ENCODE measurements at regions not wholly inside any gene's neighbourhood (a gene's known extent, or its start where the extent isn't known, plus 50 kb on each side); places are given as distances from the start of the nearest gene placed in this dataset.

DNA sequence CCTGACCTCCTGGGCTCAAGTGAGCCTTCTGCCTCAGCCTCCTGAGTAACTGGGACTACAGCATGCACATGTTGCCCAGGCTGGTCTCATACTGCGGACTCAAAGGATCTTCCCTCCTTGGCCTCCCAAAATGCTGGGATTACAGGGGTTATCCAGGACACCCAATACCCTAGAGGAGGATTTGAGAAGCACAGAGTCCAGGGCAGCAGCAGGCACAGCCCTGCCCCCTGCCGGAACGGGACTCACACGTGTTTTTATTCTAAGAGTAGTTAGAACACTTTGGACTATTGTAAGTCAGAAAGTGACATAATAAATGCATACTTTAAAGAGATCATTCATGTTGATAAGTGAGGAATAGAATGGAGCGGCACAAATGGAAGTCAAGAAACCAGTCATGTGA is 80.2 kb downstream of the C6orf118 start:
- DNase-seq: no peak

DNA sequence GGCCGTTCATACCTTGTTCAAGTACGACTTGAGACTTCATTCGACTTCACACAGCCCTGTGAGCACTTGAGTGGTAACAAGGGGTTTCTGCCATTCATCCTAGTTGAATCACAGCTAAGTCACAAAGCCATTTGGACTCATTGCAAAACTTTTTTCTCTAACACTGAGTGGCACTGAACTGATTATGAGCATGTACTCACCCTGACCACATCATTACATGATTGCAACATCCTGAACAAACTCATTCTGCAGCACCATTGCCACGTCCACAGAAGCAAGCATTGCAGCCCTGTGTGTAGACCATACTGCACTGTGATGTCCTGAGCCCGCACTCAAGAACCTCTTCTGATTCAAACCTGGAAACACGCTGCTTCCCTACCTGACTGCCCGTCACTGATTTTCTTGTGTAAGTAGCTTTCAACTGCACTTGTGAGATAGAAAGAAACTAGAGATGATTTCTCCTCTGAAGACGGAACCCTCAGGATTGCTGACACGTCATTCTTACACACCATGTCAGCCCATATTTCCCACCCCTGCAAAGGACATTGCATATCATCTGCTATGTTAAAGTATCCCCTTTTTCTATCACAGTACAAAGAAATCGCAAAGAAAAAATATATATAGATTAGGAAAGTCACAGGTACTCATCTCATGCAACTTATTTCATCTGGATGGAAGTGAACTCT is 81.6 kb downstream of the C6orf118 start:
- no peak for DNase-seq

DNA sequence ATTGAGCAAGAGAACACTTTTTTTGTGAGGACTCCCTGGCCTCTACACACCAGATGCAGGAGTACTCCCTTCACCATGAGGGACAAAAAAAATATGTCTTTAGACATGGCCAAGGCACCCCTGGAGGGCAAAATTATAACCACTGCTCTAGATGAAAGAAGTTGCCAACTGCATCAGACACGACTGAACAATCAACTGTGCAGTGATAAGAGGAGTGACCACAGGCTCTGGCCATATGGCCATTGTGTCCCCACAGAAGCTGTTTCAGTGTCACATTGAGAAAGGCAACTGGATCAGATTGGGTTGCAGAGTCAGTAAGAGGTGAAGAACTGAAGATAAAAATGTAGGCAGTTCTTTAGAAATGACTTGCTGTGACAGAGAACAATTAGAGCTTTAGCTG is 85.7 kb downstream of the C6orf118 start:
- no peak for DNase-seq

DNA sequence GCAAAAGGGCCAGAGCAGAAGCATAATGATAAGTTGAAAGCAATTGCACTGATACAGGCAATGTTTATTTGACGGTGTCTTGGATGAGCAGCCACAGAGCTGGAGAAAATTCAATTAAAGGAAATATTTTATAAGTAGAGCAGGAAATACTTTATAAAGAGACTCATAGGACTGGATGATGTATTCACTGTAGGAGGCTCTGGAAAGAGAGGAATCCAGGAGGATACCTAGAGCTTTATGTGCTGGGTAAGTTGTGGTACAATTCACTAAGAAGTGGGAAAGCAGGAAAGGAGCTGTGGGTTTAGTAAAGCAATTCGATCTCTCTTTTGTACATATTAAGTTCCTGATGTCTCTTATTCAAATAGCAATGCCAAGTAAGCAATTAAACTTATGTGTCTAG is 86.3 kb downstream of the C6orf118 start:
- DNase-seq: no peak

DNA sequence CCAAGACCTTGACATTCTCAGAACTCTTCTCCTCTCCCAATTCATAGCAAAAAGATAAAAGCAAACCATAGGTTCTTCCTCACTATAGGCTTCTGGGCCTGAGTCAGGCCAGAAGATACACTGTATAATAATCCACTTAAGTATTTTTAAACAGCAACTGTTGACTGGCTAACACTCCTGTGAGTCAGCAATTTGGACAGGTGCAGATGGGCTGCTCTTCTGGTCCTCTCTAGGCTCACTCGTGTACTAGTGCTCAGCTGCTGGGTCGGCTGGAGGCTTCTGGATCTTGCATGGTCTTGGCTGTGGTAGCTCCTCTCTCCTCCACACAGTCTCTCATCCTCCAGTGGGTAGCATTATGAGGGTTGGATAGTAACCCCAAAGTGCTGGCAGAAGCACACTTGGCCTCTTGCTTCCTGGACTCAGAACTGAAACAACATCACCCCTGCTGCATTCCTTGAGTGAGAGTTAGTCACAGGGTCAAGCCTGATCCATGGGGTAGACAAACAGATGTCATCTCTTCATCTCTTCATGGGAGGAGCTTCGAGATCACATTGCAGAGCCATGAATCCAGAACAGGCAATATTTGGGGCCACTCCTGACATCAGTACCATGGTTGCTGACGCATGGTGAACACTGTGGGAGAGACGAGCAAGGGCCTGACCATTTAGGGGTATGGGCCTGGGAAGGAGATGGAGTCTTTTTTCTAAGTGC is 86.9 kb downstream of the C6orf118 start:
- no peak for DNase-seq

DNA sequence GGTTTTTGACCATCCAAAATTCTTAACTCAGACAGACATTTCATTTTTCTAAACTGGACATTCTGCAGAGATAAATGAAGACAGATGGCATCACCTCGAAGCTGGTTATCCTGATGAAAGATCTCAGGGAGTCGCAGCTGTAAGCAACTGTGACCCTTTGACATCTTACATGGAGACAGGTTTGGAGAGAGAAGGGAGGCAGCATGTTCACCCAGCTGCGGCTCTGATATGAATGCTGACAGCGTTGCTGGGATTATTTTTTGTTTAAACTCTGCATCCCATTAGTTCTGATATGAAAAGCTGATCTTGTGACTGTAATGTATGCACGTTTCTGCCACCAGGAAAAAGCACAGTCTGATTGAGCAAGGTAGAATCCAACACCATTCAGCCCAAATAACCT is 89.4 kb downstream of the C6orf118 start:
- no peak for DNase-seq

DNA sequence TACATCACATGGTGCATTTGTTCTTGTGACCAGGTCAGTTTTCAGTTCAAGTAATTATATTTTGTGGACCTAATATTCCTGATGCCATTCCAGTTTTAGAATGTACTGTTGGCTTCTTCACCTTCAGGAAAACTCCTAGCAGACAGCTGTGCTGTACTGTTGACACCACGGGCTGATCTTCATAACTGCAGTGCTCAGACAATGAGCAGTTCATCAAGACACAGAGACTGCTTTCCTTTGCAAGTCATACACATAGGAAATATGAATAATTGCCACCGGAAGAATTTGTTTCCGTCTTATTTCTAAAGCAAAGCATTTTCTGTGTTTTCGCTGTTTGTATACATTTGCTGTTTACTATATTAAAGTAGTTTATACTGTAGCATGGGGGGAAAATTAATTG is 89.8 kb downstream of the C6orf118 start:
- DNase-seq: no peak

DNA sequence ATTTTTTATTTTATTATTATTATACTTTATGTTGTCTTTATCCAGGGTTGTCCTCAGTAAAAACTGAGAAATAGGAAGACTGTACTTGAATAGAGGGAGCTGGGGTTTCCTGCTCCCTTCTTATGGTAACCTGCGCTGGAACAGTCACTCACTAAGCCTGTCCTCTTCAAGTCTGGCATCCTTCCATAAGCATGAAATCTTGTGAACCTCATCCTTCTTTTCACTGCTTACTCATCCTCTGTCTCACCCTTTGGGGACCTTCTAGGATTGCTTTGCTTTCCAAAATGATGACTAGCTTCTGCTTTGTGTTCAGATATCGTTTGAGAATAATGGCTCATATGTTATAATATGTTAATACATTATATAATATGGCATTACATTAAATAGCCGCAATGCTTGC is 90.6 kb downstream of the C6orf118 start:
- no peak for DNase-seq

DNA sequence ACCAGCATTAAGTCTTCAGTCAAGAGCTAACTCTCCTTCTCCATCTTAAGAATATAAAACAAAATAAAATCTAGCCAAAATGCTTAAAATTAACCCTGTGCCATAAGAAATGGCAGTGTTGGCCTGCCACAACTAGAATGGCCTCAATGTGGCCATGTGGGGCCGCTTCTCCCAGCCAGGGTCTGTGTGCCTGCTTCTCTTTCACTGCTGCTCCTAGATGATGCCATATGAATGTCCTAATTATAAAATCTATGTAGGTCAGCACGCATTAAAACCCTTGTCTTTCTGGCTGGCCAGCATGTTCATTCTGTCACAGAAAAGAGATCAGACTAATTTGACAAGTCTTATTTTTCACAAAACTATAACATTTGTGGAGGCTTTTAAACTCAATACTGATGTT is 102.6 kb downstream of the C6orf118 start:
- DNase-seq: no peak

DNA sequence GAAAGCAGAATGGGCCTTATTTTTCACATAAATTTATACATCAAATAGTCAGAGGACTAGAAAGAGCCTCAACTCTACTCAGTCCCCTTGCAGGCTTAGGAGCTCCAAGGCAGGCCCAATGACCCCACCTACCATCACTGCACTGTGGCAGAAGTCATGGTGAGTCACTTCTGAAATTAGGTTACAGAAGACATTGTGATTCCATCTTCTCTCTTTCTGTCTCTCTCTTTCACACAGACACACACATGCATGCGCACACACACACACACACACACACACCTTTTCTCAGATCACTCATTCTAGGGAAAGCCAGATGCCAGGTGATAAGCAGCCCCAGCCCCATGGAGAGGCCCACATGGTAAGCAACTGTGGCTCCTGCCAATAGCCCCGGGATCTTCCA is 103.8 kb downstream of the C6orf118 start:
- no peak for DNase-seq

DNA sequence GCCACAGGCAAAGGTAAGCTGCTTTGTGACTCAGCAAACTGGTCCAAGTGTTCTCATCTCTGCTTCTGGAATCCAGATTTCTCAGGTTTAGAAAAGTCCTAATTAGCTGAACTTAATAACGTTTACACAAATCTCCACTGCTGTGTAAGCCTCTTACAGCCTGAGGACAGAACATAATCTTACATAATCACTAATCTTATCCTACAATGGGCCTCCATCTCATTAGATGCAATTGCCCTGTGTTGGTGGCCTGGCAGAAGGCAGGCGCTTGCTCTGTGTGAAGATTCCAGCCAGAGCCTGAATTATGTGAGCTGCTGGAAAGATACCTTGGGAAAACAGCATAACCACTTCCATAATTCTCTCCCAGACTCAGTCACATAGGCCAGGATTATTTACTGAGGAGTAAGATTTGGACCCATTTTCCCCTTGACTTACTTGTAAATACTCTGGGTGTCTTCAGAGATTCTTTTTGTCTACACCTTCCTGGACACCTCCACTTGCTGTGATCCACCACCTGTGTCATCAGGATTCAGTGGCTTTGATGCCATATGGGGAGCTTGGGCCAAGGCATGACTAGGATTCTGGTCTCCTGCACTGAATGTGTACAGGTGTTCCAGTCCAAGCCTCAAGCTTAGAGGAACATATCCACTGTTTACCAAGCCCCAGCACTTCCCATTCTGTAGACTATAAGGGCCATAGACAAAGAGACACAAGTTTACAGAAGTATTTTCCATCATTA is 104.4 kb downstream of the C6orf118 start:
- DNase-seq: no peak

DNA sequence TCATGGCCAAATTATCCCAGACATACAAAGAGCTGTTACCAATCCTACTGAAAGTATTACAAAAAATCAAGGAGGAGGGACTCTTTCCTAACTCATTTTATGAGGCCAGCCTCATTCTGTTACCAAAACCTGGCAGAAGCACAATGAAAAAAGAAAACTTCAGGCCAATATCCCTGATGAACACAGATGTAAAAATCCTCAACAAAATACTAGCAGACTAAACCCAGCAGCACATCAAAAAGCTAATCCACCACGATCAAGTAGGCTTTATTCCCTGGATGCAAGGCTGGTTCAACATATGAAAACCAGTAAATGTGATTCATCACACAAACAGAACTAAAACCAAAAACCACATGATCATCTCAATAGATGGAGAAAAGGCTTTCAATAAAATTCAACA is 109.2 kb downstream of the C6orf118 start:
- DNase-seq: no peak

DNA sequence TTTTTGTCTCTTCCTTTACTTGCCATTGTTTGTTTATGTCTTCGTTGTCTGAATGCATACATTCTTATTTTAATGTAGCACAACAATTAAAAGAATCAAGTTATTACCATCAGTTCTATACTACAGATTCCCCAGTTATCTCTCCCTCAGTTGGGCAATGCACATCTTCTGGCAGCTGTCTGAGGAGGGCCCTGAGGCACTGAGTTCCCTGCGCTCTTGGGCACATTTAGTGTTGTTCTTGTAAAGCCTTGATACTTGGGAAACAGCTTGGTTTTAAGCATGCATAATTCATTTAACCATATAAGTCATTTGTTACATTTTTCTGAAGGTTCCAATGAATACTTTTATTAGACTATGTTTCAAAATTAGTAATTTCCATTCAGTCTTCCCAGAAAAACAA is 117.9 kb downstream of the C6orf118 start:
- DNase-seq: no peak

DNA sequence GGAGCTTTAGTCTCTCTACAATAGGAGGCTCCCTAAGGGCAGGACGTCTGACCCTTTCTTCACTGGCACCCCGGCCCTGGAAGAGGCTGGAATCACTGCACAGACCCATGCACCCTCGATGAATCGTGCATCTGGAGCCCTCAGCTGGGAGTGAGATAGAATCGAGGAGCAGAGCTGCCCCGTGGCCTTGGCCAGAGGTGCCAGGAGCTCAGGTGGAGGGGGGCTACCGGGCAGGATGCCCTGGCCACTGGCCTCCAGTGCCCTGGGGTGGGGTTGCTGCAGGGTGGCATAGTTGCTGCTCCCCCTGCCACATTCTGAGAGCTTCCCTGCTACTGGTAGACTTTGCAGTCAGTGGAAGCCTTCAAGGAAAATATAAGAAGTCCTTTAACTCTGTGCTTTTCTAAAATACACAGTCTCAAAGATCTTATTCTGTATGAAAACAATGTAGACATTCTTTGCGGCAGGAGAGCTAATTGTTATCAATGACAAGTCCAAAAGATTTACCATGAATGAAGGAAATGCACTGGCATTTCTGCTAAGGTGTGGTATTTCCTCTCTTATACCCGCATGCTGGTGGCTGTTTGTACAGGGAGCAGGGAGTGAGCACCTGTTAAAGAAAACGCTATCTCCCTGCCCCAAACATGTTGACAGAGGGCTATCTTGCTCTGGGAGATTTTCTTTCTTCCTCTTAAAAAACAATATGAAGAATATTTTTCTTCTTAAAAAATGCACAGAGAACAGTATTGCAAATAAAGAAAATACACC is 122.8 kb downstream of the C6orf118 start:
- no peak for DNase-seq

DNA sequence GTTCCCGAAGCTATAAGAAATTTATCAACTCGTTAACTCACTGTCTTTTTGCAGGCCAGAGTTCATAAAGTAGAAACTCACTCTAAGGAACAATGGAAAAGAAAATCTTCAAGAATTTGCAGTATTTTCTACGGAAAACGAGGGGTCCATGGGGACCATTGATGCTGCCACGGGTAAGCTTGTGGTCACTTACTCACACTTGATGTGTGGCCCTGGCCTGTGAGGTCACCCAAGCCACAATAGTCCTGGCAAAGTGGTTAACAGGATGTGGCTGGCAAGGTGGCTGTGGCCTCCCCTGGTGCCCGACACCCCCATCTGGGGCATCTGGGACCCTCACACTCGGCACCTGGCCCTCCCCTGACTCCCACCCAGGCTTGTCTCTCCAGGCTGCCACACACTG is 123.4 kb downstream of the C6orf118 start:
- DNase-seq: no peak

DNA sequence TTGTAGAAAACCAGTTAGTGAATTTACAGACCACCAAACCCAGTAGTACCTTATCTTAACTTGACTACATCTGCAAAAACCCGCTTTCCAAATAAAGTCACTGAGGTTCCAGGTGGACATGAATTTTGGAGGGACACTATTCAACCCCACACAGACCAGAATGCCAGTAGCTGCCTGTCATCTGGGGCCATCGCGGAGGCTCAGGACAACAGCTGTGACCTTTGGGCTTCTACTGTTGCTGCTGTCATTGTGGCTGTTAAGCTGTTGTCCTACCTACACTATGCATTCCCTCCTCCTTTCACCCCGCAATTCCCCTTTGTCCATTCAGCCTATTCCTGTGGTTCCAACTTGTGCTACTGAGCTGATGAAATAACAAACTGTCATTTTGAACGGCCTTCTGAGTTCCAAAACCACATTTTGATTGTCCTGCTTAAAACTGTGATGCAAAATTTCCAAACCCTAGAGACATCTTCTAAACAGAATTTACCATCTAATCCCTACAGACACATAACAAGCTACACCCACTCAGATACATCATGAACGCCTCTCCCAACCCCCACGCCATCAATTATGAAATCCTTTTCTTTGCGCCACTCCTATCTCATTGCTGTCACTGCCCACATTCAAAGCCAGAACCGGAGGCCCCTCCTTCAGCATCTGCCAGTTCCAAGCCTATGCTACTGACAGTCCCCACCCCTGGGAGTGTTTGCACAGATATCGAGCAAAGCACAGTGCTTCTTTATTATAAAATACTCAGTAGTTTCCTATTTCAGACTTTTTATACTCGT is 125.0 kb downstream of the C6orf118 start:
- no peak for DNase-seq

DNA sequence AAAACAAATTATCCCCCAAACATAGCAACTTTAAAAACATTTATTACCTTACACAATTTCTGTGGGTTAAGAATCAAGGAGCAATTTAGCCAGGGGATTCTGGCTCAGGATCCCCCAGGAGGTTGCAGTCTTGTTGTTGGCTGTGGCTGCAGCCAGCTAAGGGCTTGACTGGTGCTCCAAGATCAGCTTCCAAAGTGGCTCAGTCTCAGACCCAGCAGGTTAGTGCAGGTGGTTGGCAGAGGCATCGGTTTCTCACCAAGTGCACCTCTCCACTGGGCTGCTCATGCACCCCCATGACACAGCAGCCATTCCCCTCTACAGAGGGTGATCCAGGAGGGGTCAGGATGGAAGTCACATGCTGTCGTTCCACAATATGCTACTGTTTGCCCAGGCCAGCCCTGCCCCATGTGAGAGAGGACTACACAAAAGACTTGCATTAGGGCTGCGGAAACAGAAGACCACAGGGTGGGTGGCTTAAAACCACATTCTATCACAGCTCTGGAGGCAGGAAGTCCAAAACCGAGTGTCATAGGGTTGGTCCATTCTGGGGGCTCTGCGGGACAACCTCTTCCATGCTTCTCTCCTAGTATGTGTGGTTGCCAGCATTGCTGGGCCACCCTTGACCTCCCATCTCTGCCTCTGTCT is 125.8 kb downstream of the C6orf118 start:
- DNase-seq: no peak

DNA sequence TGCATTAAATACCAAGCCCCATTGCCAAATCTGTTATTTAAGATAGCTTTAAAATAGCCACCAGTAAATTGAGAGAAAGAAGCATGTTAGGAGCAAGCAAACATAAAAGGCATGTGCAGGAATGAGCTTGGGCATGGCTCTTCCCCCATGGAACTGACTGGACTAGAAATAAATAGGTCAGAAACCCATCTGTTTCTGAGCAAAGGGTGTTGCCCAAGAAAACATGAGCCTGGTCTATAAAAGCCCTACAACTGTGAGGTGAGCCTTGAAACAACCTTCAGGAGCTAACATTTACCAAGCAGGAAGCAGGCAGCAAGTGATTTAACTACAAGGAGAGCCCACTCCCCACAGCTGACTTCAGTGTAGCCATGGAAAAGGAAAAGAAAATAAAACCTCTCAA is 126.3 kb downstream of the C6orf118 start:
- DNase-seq: no peak

DNA sequence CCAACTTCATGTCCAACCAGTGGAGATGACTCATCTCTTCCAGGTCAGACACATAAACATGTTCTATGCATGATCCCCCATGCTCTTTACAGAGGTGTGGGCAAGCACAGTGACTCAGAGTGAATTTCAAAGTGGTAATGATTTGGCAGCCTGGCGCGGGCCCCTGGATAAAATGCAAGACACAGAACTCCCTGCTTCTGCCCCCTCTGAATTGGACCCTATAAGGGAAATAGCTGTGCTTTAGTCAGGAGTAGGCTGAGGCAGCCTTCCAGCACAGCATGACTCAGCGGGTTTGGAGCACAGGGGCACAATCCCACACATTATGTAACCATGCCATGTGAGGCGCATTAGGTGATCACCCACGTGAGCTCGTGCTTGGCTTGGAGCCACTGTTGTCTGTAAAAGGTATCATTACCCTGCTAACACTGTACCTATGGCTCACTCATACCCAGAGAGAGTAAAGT is 127.4 kb downstream of the C6orf118 start:
- no peak for DNase-seq

DNA sequence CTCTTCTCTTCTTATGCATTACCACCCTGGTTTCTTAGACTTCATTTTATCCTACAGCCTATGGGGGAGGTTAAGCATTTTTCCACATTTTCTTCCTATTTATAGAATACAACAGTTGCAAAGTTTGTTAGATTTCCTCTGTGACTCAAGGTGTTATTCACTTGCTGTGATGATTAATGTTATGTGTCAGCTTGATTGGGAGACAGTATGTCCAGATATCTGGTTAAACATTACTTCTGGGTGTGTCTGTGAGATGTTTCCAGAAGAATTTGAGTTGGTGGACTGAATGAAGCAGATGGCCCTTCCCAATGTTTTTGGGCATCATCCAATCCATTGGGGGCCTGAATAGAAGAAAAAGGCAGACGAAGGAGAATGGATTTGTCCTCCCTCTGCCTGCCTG is 131.3 kb downstream of the C6orf118 start:
- DNase-seq: no peak

DNA sequence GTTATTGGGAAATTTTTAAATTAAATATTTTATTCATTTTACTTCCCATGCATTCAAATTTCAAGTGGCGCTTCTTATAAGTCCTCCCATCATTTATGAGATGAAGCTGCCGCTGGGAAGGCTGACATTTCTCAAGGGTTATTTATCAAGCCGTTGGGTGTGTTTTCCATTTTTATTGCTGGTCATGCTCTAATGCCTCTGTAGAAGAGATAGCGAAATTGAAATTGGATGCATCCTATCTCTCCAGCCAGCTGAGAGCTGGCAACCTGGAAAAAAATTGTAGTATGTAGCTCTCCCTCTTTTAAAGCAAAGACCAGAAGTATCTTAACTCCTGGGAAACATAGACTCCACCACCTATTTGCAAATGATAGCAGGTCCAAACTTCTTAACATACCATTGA is 135.9 kb downstream of the C6orf118 start:
- no peak for DNase-seq

DNA sequence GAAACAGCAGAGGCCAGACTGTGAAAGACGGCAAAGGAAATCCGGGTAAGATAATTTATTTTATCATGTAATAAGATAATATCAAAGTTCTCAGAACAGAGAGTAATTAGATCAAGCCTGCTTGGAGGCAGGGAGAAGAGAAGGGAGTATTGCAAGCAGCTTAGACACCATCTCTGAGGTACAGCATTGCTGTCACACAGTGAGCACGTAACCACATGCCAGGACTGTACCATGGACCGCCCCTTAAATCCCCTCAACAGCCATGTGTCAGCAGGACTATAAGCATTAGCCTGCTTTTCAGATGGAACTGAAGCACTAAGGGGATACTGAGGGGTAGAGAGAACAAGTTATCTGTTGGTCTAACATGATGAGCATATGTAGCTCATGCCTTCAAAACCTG is 141.5 kb downstream of the C6orf118 start:
- no peak for DNase-seq
